Lower leg skin (tissue), 3 donors: ENCODE measurements at regions not wholly inside any gene's neighbourhood (a gene's known extent, or its start where the extent isn't known, plus 50 kb on each side); places are given as distances from the start of the nearest gene placed in this dataset.

Experiments
- CTCF ChIP-seq, 3 donors: fragments of 450-650 bp; IDR thresholded peaks; one replicate each; pipeline ENCODE4 v1.5.1; 2016; ENCODE audit warnings: antibody characterized with exemption in 3 of 3, mild to moderate bottlenecking in 3 of 3, moderate library complexity in 2 of 3
- POLR2A ChIP-seq, 2 donors: fragments of 450-650 bp; IDR thresholded peaks; one replicate each; pipeline ENCODE4 v1.6.1; 2016 to 2017; ENCODE audit warnings: antibody characterized with exemption in 2 of 2, mild to moderate bottlenecking in 1 of 2, moderate library complexity in 1 of 2

GRCh38 chr12:125902991-125903390 lies 837.8 kb downstream of the AACS start:
- TF ChIP-seq POLR2A (IDR thresholded peaks at IDR 0.05) (no peak), CTCF (IDR thresholded peaks at IDR 0.05) (no peak)
